Endothelial cell of hepatic sinusoid (primary cell): ENCODE measurements at regions not wholly inside any gene's neighbourhood (a gene's known extent, or its start where the extent isn't known, plus 50 kb on each side); places are given as distances from the start of the nearest gene placed in this dataset.

Experiments used
- in situ Hi-C: cut with HindIII; loops from 2 replicates; pipeline ENCODE4 v1.10.0; 2017; ENCODE audit warnings: low sequenced_read_pairs

- in situ Hi-C loops, result no loop called here
Observed at GRCh38 chr2:65664931-65665330, 232.5 kb upstream of the SPRED2 start.

- in situ Hi-C loops, result no loop called here
Observed at GRCh38 chr2:65663831-65664407, 231.5 kb upstream of the SPRED2 start.

- in situ Hi-C loops, result no loop called here
Observed at GRCh38 chr2:65662654-65663432, 230.4 kb upstream of the SPRED2 start.

DNA sequence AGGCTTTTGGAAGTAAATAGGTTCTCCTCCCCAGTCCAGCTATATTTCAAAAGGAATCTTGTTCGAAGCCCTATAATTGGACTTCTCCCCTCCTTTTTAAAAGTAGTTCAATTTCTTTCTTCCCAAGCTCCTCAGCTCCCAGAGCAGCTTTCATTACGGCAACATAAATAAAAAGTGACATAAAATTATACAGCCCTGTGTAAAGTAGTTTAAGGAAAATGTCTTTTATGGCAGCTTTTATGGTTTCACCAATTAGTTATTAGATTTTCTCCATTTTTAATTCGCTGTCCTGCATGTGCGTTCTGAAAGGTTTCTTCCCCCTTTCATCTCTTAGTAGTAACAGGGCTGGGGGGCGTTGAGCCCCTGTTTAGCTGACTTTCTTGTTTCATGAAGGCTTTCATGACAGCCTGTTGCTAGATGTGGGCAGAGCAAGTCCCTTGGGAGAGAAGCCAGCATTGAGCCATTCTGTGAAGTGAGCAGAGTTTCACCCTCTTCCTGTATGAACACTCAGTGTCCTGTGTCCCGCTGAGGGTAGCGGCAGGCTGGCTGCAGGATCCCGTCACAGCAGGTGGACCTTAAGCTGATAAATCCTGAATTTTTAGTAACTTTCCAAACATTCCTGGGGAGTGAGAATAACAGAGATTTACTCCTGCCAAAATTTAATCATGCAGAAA is 229.7 kb upstream of the SPRED2 start:
- in situ Hi-C loops, result no loop called here

DNA sequence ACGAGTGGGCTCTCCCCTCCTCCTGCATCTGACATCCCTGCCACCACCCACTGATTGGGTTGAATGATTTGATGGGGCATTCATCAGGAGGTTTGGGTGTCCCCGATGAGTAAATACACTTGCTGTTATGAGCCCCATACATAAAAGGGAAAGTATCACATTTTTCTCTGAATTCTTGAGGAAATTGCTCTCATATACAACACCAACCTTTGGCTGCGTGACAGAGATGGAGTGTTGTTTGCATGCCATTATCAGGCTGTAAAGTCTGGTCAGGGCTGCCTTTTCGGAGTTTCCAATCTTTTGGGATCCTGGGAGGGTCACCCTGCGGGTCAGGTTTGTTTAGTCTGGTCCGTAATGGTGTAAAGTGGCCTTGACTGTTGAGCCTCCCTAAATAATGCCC is 227.9 kb upstream of the SPRED2 start:
- in situ Hi-C loops, result no loop called here

- in situ Hi-C loops, result no loop called here
Observed at GRCh38 chr2:65658881-65659280, 226.5 kb upstream of the SPRED2 start.

DNA sequence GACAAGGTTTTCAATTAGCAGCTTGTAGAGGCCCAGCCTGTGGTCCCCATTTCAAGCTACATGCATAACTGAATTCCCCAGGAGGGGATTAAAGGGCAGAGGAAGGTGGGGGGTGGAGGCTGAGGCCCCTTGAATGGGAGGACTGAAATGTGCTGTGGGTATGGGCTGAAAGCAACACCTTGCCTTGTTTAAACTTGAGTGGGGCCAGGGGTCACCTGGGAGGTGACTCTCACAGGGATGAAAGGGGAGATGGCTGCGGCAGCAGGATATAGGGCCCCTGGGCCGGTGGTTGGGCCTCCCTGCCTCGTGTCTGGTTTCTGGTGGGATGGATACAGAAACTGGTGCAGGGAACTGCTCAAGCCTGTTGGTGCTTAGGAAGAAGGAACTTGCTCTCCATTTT is 225.9 kb upstream of the SPRED2 start:
- in situ Hi-C loops, result no loop called here

DNA sequence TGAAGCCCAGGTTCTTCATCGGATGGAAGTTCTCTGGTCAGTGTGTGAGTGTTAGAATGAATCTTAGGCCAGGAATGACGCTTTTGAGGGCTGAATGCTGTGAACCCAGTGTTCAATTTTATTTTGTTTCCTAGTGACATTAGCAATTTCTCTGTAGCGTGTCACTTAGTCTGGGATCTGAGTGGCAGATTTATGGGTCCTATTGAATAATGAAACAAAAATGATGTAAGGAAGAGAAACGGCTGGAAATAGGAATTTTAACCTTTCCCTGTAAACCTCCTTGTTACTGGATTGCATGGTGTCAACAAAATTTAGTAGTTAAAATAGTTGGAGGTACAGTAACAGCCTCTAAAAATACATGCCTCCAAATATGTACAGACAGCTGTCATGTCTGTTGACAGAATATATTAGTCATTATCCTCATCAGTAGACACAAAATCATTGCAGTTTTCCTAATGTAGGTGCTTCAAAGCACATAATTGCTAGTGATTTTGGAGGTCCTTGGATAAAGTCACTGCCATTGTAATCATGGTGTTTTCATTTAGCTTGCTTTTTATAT is 223.8 kb upstream of the SPRED2 start:
- in situ Hi-C loops, result no loop called here

GRCh38 chr2:65655000-65655399 is 222.6 kb upstream of the SPRED2 start:
- in situ Hi-C loops, result no loop called here

- in situ Hi-C loops, result no loop called here
Observed at GRCh38 chr2:65654496-65654895, 222.1 kb upstream of the SPRED2 start.

GRCh38 chr2:65652066-65652465 is 219.7 kb upstream of the SPRED2 start:
- in situ Hi-C loops, result no loop called here

- in situ Hi-C loops, result no loop called here
Observed at GRCh38 chr2:65649811-65650589, 217.6 kb upstream of the SPRED2 start.

DNA sequence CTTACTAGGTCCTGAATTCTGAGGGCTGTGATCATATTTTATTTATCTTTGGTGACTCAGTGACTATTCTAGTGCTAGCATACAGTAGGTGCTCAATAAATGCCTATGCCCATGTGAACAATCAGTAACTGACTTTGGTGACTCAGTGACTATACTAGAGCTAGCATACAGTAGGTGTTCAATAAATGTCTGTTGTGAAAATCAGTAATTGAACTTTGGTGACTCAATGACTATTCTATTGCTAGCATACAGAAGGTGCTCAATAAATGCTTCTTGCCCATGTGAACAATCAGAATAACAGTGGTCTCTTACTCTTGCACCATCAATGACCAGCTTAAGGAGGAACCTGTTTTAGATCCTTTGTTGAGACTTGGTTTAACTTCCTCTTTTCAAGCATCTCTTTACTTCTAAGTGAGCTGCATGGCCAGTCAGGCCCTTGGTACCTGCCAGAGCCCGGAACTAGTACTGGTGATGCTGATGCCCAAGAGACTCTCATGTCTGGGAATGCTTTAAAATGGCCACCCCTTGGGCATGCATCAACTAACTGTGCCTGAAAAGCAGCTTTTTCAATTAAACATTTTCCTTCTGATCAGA is 214.9 kb upstream of the SPRED2 start:
- in situ Hi-C loops, result no loop called here

GRCh38 chr2:65640793-65641103 is 208.3 kb upstream of the SPRED2 start:
- in situ Hi-C loops, result no loop called here

- in situ Hi-C loops, result no loop called here
Observed at GRCh38 chr2:65639156-65639864, 206.9 kb upstream of the SPRED2 start.

GRCh38 chr2:65638443-65638842 is 206.0 kb upstream of the SPRED2 start:
- in situ Hi-C loops, result no loop called here

DNA sequence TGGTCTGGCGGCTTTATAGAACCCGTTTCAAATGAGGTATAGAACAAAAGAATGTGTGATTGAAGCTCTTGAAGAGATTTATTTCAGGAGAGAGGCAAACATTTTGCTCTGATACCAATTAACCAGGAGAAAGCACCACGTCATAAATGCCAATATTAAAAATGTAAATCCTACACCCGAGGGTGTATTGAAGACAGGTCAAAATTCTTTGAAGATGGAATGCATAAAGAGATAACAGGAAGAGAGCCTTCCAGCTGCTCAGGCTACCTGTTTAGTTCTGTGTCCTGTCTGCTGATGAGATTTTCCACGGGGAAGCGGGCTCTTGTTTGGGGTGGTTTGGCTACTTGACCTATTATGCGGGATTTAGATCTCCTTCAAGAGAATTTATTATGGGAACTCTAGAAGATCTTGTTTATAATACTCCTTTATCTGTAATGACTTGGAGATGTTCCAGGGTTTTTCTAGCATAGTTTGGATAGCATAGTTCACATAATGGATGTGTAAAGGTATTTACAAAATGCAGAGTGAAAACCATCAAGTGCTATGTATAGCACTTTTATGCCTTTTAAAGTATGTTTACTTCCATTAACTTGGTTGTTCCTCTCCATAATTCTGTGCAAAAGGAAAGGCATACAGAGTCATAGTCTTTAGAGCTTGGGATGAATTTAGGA is 204.5 kb upstream of the SPRED2 start:
- in situ Hi-C loops, result no loop called here

GRCh38 chr2:65636024-65636423 is 203.6 kb upstream of the SPRED2 start:
- in situ Hi-C loops, result no loop called here

GRCh38 chr2:65634304-65634703 is 201.9 kb upstream of the SPRED2 start:
- in situ Hi-C loops, result no loop called here

- in situ Hi-C loops, result no loop called here
Observed at GRCh38 chr2:65630643-65631042, 198.2 kb upstream of the SPRED2 start.
